ENCODE measurements at regions not wholly inside any gene's neighbourhood (a gene's known extent, or its start where the extent isn't known, plus 50 kb on each side); places are given as distances from the start of the nearest gene placed in this dataset.

GRCh38 chr21:32056791-32057190 is 184.0 kb downstream of the HUNK start:
- TF ChIP-seq CTCF (conservative IDR thresholded peaks at IDR 0.05; ENCODE audit: low read depth in 2 of 2) (no peak), EZH2 (IDR thresholded peaks at IDR 0.05; ENCODE audit: low read depth, unreplicated experiment) (no peak), EZH2phosphoT487 (IDR thresholded peaks at IDR 0.05; ENCODE audit: unreplicated experiment) (no peak), NANOG (IDR thresholded peaks at IDR 0.05; ENCODE audit: borderline replicate concordance) (no peak)
